ENCODE measurements at regions not wholly inside any gene's neighbourhood (a gene's known extent, or its start where the extent isn't known, plus 50 kb on each side); places are given as distances from the start of the nearest gene placed in this dataset.

GRCh38 chr4:36516522-36517095, 235.2 kb downstream of the DTHD1 start:
- no peaks in the 10 kb centered on the region for H4K20me1 ChIP-seq (replicated peaks; ENCODE audit: control insufficient read depth, insufficient read depth, low read length)
- no peak overlapping the region for H2AFZ ChIP-seq (ENCODE audit: low read depth, low read length)
- no peaks in the 10 kb centered on the region for H3K4me1 ChIP-seq (replicated peaks in 1 of 2; ENCODE audit: control insufficient read depth in 2 of 2, insufficient read depth in 2 of 2, low read length in 2 of 2)
- intact Hi-C loops (cut with micrococcal nuclease): no loop called here
- H3K9me3 ChIP-seq (replicated peaks; ENCODE audit: control insufficient read depth, insufficient read depth, low read depth, low read length): no peaks in the 10 kb centered on the region
- ATAC-seq: no peak
- H3K79me2 ChIP-seq (ENCODE audit: control insufficient read depth, insufficient read depth, low read length): no peaks in the 10 kb centered on the region
- no peak overlapping the region for H3K4me3 ChIP-seq
- no peak for FAIRE-seq
- no TSS peak for BruUV-seq (replicated peaks)
- H3K4me2 ChIP-seq (ENCODE audit: insufficient read depth, low read length): no peak overlapping the region
- H3K36me3 ChIP-seq (ENCODE audit: control insufficient read depth, insufficient read depth, low read length): no peaks in the 10 kb centered on the region
- TF ChIP-seq ZNF561 (CRISPR knock-in tag; conservative IDR thresholded peaks at IDR 0.05) (no peak), CCNT2 (IDR thresholded peaks at IDR 0.05; ENCODE audit: borderline replicate concordance, extremely low read depth, insufficient read length, low read depth, low read length) (no peak), ARID1B (IDR thresholded peaks at IDR 0.05) (no peak), ZNF644 (tag; IDR thresholded peaks at IDR 0.05; ENCODE audit: low read depth) (no peak), CREM (IDR thresholded peaks at IDR 0.05; ENCODE audit: low read depth) (no peak), HNRNPH1 (optimal IDR thresholded peaks at IDR 0.05; ENCODE audit: low read depth, low read length) (no peak), ELF4 (CRISPR knock-in tag; IDR thresholded peaks at IDR 0.05) (no peak), XRCC3 (IDR thresholded peaks at IDR 0.05) (no peak), ZBTB33 (CRISPR knock-in tag; IDR thresholded peaks at IDR 0.05) (no peak), E2F8 (IDR thresholded peaks at IDR 0.05; ENCODE audit: low read depth, partially characterized antibody) (no peak), RBFOX2 (IDR thresholded peaks at IDR 0.05; ENCODE audit: low read depth, low read length) (no peak)
- in situ Hi-C loops (cut with MboI): no loop called here
- H3K9me1 ChIP-seq (ENCODE audit: control insufficient read depth, insufficient read depth, low read length): no peaks in the 10 kb centered on the region
- 22% methylated on average over 4 of the region's 4 CpGs for WGBS (ENCODE audit: insufficient coverage, low coverage, missing lambda C conversion rate)
- H3K27ac ChIP-seq (ENCODE audit: extremely low read depth, low read depth, low read length): no peak overlapping the region
- H3K27me3 ChIP-seq (ENCODE audit: control insufficient read depth in 2 of 2, insufficient read depth in 2 of 2, low read length in 2 of 2): no peaks in the 10 kb centered on the region
- DNase-seq (ENCODE audit: extremely low read depth in 1 of 4, low spot score in 3 of 4): no peak
- CTCF ChIA-PET (ENCODE audit: low intra/inter-chr PET ratio): no interaction called here
- H3K9ac ChIP-seq (ENCODE audit: insufficient read depth in 1 of 2, low read depth in 2 of 2, low read length in 2 of 2): no peak overlapping the region
- POLR2A ChIA-PET: no interaction called here
